Duodenal mucosa (tissue), 2 donors: ENCODE measurements at regions not wholly inside any gene's neighbourhood (a gene's known extent, or its start where the extent isn't known, plus 50 kb on each side); places are given as distances from the start of the nearest gene placed in this dataset.

ENCODE experiments used
- H3K27ac ChIP-seq: one replicate; pipeline ENCODE4 v1.7.0; 2013; ENCODE audit warnings: low read depth, low read length
- H3K27me3 ChIP-seq, 2 donors: one replicate each; pipeline ENCODE4 v1.7.0; 2013; ENCODE audit warnings: low read length in 2 of 2, control low read depth in 1 of 2; ENCODE audit not compliant: insufficient read depth in 2 of 2, control insufficient read depth in 1 of 2
- H3K36me3 ChIP-seq, 2 donors: one replicate each; pipeline ENCODE4 v1.7.0; 2013; ENCODE audit warnings: low read length in 2 of 2, control low read depth in 1 of 2; ENCODE audit not compliant: insufficient read depth in 2 of 2, control insufficient read depth in 1 of 2
- H3K4me1 ChIP-seq, 2 donors: one replicate each; pipeline ENCODE4 v1.7.0; 2013; ENCODE audit warnings: low read length in 2 of 2, control low read depth in 1 of 2; ENCODE audit not compliant: insufficient read depth in 2 of 2, control insufficient read depth in 1 of 2
- H3K4me3 ChIP-seq, 2 donors: one replicate each; pipeline ENCODE4 v1.7.0; 2013; ENCODE audit warnings: low read length in 2 of 2, low read depth in 1 of 2
- H3K9ac ChIP-seq, 2 donors: one replicate each; pipeline ENCODE4 v1.7.0; 2013; ENCODE audit warnings: low read length in 2 of 2, low read depth in 1 of 2
- H3K9me3 ChIP-seq, 2 donors: one replicate each; pipeline ENCODE4 v1.7.0; 2013; ENCODE audit warnings: low read length in 2 of 2, control low read depth in 1 of 2; ENCODE audit not compliant: control insufficient read depth in 1 of 2

- no peak overlapping the region for H3K27ac ChIP-seq
- no peak overlapping the region for H3K4me3 ChIP-seq
- no peaks in the 10 kb centered on the region for H3K9me3 ChIP-seq
- peaks cover 0 to 1% of the 10 kb centered on the region in 2 donors for H3K4me1 ChIP-seq
- H3K36me3 ChIP-seq: no peaks in the 10 kb centered on the region
- H3K27me3 ChIP-seq: no peaks in the 10 kb centered on the region
- H3K9ac ChIP-seq: no peak overlapping the region
Measured at GRCh38 chrX:39453889-39454621, 643.7 kb downstream of the BCOR start.

GRCh38 chrX:39456894-39457604, 640.7 kb downstream of the BCOR start:
- H3K9ac ChIP-seq: no peak overlapping the region
- H3K36me3 ChIP-seq: no peaks in the 10 kb centered on the region
- H3K4me1 ChIP-seq: peaks cover 0 to 7% of the 10 kb centered on the region in 2 donors
- no peak overlapping the region for H3K27ac ChIP-seq
- H3K9me3 ChIP-seq: no peaks in the 10 kb centered on the region
- H3K4me3 ChIP-seq: no peak overlapping the region
- no peaks in the 10 kb centered on the region for H3K27me3 ChIP-seq

- H3K4me1 ChIP-seq: peaks cover 0 to 7% of the 10 kb centered on the region in 2 donors
- H3K9ac ChIP-seq: no peak overlapping the region
- H3K4me3 ChIP-seq: no peak overlapping the region
- no peaks in the 10 kb centered on the region for H3K9me3 ChIP-seq
- H3K27ac ChIP-seq: no peak overlapping the region
- no peaks in the 10 kb centered on the region for H3K36me3 ChIP-seq
- H3K27me3 ChIP-seq: no peaks in the 10 kb centered on the region
Measured at GRCh38 chrX:39458779-39459178, 639.0 kb downstream of the BCOR start.

GRCh38 chrX:39459204-39459603, 638.6 kb downstream of the BCOR start:
- H3K9me3 ChIP-seq: no peaks in the 10 kb centered on the region
- no peak overlapping the region for H3K9ac ChIP-seq
- H3K4me1 ChIP-seq: peaks cover 0 to 7% of the 10 kb centered on the region in 2 donors
- H3K27me3 ChIP-seq: no peaks in the 10 kb centered on the region
- H3K36me3 ChIP-seq: no peaks in the 10 kb centered on the region
- H3K4me3 ChIP-seq: no peak overlapping the region
- H3K27ac ChIP-seq: no peak overlapping the region

- Histone ChIP-seq H3K27ac (no peak overlapping the region), H3K4me1 (peaks cover 0 to 7% of the 10 kb centered on the region in 2 donors), H3K4me3 (no peak overlapping the region), H3K9me3 (no peaks in the 10 kb centered on the region), H3K9ac (no peak overlapping the region), H3K36me3 (no peaks in the 10 kb centered on the region), H3K27me3 (no peaks in the 10 kb centered on the region)
Measured at GRCh38 chrX:39459952-39460351, 637.8 kb downstream of the BCOR start.

- Histone ChIP-seq H3K27me3 (no peaks in the 10 kb centered on the region), H3K27ac (no peak overlapping the region), H3K36me3 (no peaks in the 10 kb centered on the region), H3K4me3 (no peak overlapping the region), H3K9me3 (no peaks in the 10 kb centered on the region), H3K4me1 (peaks cover 0 to 7% of the 10 kb centered on the region in 2 donors), H3K9ac (no peak overlapping the region)
Measured at GRCh38 chrX:39460499-39460898, 637.3 kb downstream of the BCOR start.

- Histone ChIP-seq H3K4me3 (no peak overlapping the region), H3K9me3 (no peaks in the 10 kb centered on the region), H3K36me3 (no peaks in the 10 kb centered on the region), H3K4me1 (peaks cover 0 to 7% of the 10 kb centered on the region in 2 donors), H3K27me3 (no peaks in the 10 kb centered on the region), H3K27ac (no peak overlapping the region), H3K9ac (no peak overlapping the region)
Measured at GRCh38 chrX:39462835-39463234, 634.9 kb downstream of the BCOR start.

GRCh38 chrX:39464253-39464652, 633.5 kb downstream of the BCOR start:
- H3K4me1 ChIP-seq: peaks cover 0 to 3% of the 10 kb centered on the region in 2 donors
- no peak overlapping the region for H3K27ac ChIP-seq
- no peak overlapping the region for H3K9ac ChIP-seq
- no peaks in the 10 kb centered on the region for H3K9me3 ChIP-seq
- H3K27me3 ChIP-seq: no peaks in the 10 kb centered on the region
- no peak overlapping the region for H3K4me3 ChIP-seq
- H3K36me3 ChIP-seq: no peaks in the 10 kb centered on the region

GRCh38 chrX:39465467-39465866, 632.3 kb downstream of the BCOR start:
- no peak overlapping the region for H3K9ac ChIP-seq
- no peaks in the 10 kb centered on the region for H3K27me3 ChIP-seq
- H3K4me3 ChIP-seq: no peak overlapping the region
- no peaks in the 10 kb centered on the region for H3K9me3 ChIP-seq
- H3K36me3 ChIP-seq: no peaks in the 10 kb centered on the region
- H3K27ac ChIP-seq: no peak overlapping the region
- H3K4me1 ChIP-seq: no peaks in the 10 kb centered on the region

- no peaks in the 10 kb centered on the region for H3K27me3 ChIP-seq
- no peaks in the 10 kb centered on the region for H3K36me3 ChIP-seq
- no peaks in the 10 kb centered on the region for H3K9me3 ChIP-seq
- no peak overlapping the region for H3K9ac ChIP-seq
- no peak overlapping the region for H3K4me3 ChIP-seq
- no peak overlapping the region for H3K27ac ChIP-seq
- H3K4me1 ChIP-seq: no peaks in the 10 kb centered on the region
Measured at GRCh38 chrX:39465906-39466305, 631.9 kb downstream of the BCOR start.
